Parathyroid adenoma (tissue), 2 donors: ENCODE measurements at regions not wholly inside any gene's neighbourhood (a gene's known extent, or its start where the extent isn't known, plus 50 kb on each side); places are given as distances from the start of the nearest gene placed in this dataset.

ENCODE experiments used
- H2AFZ ChIP-seq: fragments of 300-600 bp; sonication (generic); one replicate; pipeline ENCODE4 v1.7.0; 2017; ENCODE audit warnings: antibody characterized with exemption, mild to moderate bottlenecking
- H3K27ac ChIP-seq: fragments of 300-600 bp; sonication (generic); one replicate; pipeline ENCODE4 v1.7.0; 2017
- H3K27me3 ChIP-seq: fragments of 300-600 bp; sonication (generic); one replicate; pipeline ENCODE4 v1.7.0; 2017; ENCODE audit warnings: low read length; ENCODE audit not compliant: control insufficient read depth, insufficient read depth
- H3K36me3 ChIP-seq: fragments of 300-600 bp; sonication (generic); one replicate; pipeline ENCODE4 v1.7.0; 2017; ENCODE audit warnings: low read length; ENCODE audit not compliant: control insufficient read depth, insufficient read depth
- H3K4me1 ChIP-seq: fragments of 300-600 bp; sonication (generic); one replicate; pipeline ENCODE4 v1.7.0; 2017; ENCODE audit warnings: control low read depth
- H3K4me2 ChIP-seq: fragments of 300-600 bp; sonication (generic); one replicate; pipeline ENCODE4 v1.7.0; 2017; ENCODE audit warnings: low read length
- H3K4me3 ChIP-seq: fragments of 300-600 bp; sonication (generic); one replicate; pipeline ENCODE4 v1.7.0; 2017; ENCODE audit warnings: low read depth, low read length
- H3K79me2 ChIP-seq: fragments of 300-600 bp; sonication (generic); one replicate; pipeline ENCODE4 v1.7.0; 2017; ENCODE audit warnings: control low read depth
- H3K9ac ChIP-seq: fragments of 300-600 bp; sonication (generic); one replicate; pipeline ENCODE4 v1.7.0; 2017; ENCODE audit warnings: mild to moderate bottlenecking
- H3K9me3 ChIP-seq: fragments of 300-600 bp; sonication (generic); one replicate; pipeline ENCODE4 v1.7.0; 2017; ENCODE audit warnings: low read length; ENCODE audit not compliant: control insufficient read depth
- TF ChIP-seq, protein P1 (sequence below): fragments of 300-600 bp; sonication (generic); IDR thresholded peaks from one replicate; pipeline ENCODE4 v1.7.0; 2017; ENCODE audit warnings: antibody characterized with exemption, mild to moderate bottlenecking
- donor health status: primary hyperparathyroidism.

DNA sequence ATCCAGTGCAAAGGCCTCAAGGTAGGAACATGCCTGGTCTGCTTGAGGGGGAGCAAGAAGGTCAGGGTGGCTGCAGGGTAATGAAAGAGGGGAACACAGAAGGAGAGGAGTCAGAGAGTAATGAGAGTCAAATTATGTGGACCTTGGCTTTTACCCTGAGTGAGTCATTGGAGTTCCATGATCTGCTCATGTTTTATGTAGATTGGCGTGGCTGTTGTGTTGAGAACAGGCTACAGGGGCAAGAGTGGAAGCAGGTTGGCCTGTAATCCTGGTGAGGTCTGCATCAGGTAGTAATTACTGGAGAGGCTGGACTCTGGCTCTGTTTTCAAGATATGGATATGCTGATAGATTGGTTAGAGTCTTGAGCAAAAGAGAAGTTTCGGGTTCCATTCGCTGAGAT, 177.7 kb upstream of the NR3C1 start:
- H3K9ac ChIP-seq = no peak overlapping the region
- no peak overlapping the region for H3K27ac ChIP-seq
- H3K27me3 ChIP-seq = no peaks in the 10 kb centered on the region
- H3K79me2 ChIP-seq = no peaks in the 10 kb centered on the region
- no peak overlapping the region for H3K4me2 ChIP-seq
- no peak overlapping the region for H3K4me3 ChIP-seq
- no peaks in the 10 kb centered on the region for H3K9me3 ChIP-seq
- H2AFZ ChIP-seq = no peak overlapping the region
- no peaks in the 10 kb centered on the region for H3K36me3 ChIP-seq
- no peaks in the 10 kb centered on the region for H3K4me1 ChIP-seq
- TF ChIP-seq, protein P1, sequence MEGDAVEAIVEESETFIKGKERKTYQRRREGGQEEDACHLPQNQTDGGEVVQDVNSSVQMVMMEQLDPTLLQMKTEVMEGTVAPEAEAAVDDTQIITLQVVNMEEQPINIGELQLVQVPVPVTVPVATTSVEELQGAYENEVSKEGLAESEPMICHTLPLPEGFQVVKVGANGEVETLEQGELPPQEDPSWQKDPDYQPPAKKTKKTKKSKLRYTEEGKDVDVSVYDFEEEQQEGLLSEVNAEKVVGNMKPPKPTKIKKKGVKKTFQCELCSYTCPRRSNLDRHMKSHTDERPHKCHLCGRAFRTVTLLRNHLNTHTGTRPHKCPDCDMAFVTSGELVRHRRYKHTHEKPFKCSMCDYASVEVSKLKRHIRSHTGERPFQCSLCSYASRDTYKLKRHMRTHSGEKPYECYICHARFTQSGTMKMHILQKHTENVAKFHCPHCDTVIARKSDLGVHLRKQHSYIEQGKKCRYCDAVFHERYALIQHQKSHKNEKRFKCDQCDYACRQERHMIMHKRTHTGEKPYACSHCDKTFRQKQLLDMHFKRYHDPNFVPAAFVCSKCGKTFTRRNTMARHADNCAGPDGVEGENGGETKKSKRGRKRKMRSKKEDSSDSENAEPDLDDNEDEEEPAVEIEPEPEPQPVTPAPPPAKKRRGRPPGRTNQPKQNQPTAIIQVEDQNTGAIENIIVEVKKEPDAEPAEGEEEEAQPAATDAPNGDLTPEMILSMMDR = no peak

DNA sequence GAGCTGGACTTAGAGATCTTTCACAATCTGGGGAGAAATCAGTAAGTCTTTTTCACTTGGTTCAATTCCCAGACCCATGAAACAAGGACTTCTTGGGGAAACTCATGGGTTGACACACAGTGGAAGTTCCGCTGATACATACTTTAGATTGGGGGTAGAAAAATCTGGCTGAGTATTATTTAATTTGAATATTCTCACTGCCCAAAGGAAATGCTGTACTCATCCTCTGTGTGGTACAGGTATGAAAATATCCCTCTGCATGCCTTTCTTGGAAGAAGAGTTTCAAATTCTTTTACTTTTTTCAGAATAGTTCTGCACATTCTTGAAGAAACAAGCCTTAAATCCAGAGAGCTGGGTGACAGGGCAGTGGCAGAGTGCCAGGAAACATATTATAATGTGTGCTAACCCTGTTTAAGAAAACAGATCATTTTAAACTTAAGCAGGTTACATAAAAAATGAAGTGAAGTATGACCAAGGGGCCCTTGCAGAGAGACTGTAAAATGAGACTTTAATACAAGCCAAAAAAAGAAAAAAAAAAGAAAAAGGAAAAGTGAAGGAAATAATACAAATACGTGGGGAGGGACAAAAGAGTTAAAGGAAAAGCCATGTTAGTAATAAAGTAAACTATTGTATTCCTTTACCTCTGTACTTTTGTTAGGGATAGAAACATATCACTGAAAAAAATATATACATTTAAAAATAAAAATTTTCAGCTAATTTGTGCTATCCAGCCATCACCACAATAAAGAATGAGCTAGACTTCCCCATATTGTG, 173.4 kb upstream of the NR3C1 start:
- no peak overlapping the region for H3K27ac ChIP-seq
- H3K79me2 ChIP-seq = no peaks in the 10 kb centered on the region
- no peak overlapping the region for H3K4me3 ChIP-seq
- H2AFZ ChIP-seq = no peak overlapping the region
- H3K4me1 ChIP-seq = peaks cover 14% of the 10 kb centered on the region
- TF ChIP-seq, protein P1 = no peak
- H3K4me2 ChIP-seq = no peak overlapping the region
- no peaks in the 10 kb centered on the region for H3K9me3 ChIP-seq
- H3K36me3 ChIP-seq = no peaks in the 10 kb centered on the region
- H3K9ac ChIP-seq = no peak overlapping the region
- no peaks in the 10 kb centered on the region for H3K27me3 ChIP-seq

DNA sequence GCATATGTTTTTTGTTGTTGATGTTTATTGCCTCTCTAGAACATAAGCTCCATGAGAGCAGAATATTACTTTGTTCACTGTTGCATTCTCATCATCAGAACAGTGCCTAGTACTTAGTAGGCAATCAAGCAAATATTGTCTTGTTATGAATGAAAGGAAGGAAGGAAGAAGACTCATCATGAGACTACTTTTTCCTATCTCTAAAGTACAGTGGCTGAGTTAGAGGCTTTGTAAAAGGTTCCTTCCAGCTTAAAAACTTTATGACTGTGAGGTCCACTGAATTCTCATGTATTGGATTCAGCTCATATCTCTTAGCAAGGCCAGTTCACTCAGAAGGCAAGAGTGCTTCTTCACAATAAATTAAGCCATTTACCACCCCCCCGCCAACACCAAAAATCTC, 171.8 kb upstream of the NR3C1 start:
- TF ChIP-seq, protein P1 = no peak
- H3K27me3 ChIP-seq = no peaks in the 10 kb centered on the region
- H3K9me3 ChIP-seq = no peaks in the 10 kb centered on the region
- H3K4me1 ChIP-seq = peaks cover 14% of the 10 kb centered on the region
- no peak overlapping the region for H3K4me3 ChIP-seq
- H2AFZ ChIP-seq = no peak overlapping the region
- no peak overlapping the region for H3K27ac ChIP-seq
- no peak overlapping the region for H3K4me2 ChIP-seq
- no peaks in the 10 kb centered on the region for H3K36me3 ChIP-seq
- no peaks in the 10 kb centered on the region for H3K79me2 ChIP-seq
- H3K9ac ChIP-seq = no peak overlapping the region

DNA sequence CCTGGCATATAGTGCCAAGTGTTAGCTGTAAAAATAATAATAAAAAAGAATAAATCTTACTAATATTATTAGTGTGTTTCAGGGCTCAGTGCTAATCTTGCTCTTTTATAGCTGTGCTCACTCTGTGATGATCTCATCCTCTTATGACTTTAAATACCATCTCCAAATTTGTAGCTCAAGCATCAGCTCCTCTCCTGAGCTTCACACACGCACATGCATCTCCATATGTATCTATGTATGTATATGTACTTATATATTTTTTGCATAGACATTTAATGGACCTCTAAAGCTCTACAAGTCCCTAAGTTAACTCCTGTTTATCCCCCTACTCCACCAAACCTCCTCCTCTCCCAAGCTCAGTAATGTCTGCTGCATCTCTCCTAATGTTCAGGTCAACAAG, 170.8 kb upstream of the NR3C1 start:
- Histone ChIP-seq H3K27me3 (no peaks in the 10 kb centered on the region), H3K4me1 (peaks cover 17% of the 10 kb centered on the region), H3K36me3 (no peaks in the 10 kb centered on the region), H3K9me3 (no peaks in the 10 kb centered on the region), H3K9ac (no peak overlapping the region), H3K79me2 (no peaks in the 10 kb centered on the region), H2AFZ (peak overlapping the region; percentile 65), H3K4me2 (no peak overlapping the region), H3K27ac (peak overlapping the region; percentile 76), H3K4me3 (no peak overlapping the region)
- TF ChIP-seq, protein P1 = no peak
